VCaP (cell line): ENCODE measurements at regions not wholly inside any gene's neighbourhood (a gene's known extent, or its start where the extent isn't known, plus 50 kb on each side); places are given as distances from the start of the nearest gene placed in this dataset.

Experiments
- H3K27ac ChIP-seq: fragments of 450-650 bp; 2 replicates; pipeline ENCODE4 v1.5.1; 2017
- CTCF ChIP-seq: fragments of 450-650 bp; conservative IDR thresholded peaks from 2 replicates; pipeline ENCODE4 v1.5.1; 2017; ENCODE audit warnings: mild to moderate bottlenecking, moderate library complexity

DNA sequence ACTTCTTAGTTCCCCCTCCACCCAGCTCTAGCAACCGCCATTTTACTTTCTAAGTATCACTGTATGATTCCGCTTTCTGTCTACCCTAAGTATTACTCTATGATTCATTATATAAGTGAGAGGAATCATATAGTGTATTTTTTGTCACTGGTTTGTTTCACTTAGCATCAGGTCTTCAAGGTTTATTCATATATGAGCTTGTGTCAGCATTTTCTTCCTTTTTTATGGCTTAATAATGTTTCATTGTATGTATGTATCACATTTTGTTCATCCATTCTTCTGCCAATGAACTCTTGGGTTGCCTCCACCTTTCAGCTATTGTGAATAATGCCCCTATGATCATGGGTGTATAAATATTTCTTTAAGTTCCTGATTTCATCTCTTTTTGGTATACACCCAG, 222.8 kb downstream of the SNCAIP start:
- TF ChIP-seq CTCF: no peak
- H3K27ac ChIP-seq: no peak overlapping the region

DNA sequence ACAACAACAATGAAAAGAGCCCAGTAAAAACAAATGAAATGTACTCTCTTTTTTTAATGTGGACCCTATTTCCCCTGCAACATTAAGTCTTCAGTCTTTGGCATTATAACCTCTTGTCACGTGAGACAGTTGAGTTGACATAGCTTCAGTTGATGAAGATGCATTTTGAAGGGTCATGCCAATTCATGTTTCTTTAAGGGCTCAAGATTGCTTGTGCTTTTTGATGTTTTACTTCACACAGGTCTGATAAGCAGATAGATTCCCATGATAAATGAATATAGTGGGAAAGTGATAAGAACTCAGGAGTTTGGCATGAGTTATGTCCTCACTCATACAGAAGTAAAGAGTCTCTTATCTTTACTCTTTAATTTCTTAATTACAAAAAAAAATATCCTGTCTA, 229.4 kb downstream of the SNCAIP start:
- no peak for TF ChIP-seq CTCF
- no peak overlapping the region for H3K27ac ChIP-seq

- no peak for TF ChIP-seq CTCF
- H3K27ac ChIP-seq: no peak overlapping the region
Measured at GRCh38 chr5:122545986-122546385, 228.9 kb upstream of the SNX2 start.

- H3K27ac ChIP-seq: no peak overlapping the region
- no peak for TF ChIP-seq CTCF
Measured at GRCh38 chr5:122547219-122547618, 227.7 kb upstream of the SNX2 start.

DNA sequence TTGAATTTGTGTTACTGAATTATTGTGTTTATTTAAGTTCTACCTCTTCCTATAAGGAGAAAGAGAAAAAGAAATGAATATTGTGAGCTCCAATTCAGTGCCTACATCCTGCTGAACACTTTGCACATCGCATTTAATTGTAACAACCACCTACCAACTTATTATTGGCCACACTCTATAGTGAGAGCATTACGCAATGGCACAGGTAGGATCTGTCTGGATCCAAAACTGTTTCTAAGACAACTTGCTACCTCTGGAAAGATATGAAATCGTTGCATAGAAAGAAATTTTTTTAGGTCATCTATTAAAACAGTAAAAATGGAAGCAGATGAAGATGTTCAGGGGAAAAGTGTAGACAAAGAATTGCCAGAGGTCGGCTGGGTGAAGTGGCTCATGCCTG, 227.2 kb upstream of the SNX2 start:
- H3K27ac ChIP-seq: no peak overlapping the region
- TF ChIP-seq CTCF: no peak

- H3K27ac ChIP-seq: no peak overlapping the region
- no peak for TF ChIP-seq CTCF
Measured at GRCh38 chr5:122559676-122560075, 215.2 kb upstream of the SNX2 start.

- TF ChIP-seq CTCF: no peak
- no peak overlapping the region for H3K27ac ChIP-seq
Measured at GRCh38 chr5:122561209-122561608, 213.7 kb upstream of the SNX2 start.

DNA sequence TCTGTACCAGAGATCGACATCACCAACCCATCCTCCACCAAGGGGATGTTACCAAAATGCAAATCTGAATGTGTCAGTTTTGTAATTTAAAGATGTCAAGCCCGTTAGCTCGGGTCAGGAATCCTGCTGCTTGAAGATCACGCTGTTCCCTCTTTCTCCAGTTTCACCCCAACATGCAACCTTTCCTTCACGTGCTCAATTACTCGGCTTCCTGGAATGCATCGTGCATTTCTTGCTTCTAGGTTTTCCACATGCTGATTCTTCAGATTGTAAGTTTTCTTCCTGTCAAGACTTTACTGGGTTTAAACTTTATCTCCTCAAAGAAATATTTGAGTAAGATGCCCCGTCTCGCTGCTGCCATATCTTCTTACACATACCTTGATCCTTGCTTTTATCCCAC, 209.5 kb upstream of the SNX2 start:
- TF ChIP-seq CTCF: no peak
- no peak overlapping the region for H3K27ac ChIP-seq
